Amniotic epithelial cell (primary cell): ENCODE measurements at regions not wholly inside any gene's neighbourhood (a gene's known extent, or its start where the extent isn't known, plus 50 kb on each side); places are given as distances from the start of the nearest gene placed in this dataset.

Source experiments
- DNase-seq: peaks from one replicate; pipeline ENCODE4 v3.0.0-alpha.2; 2010; ENCODE audit warnings: low read depth

GRCh38 chr18:41353777-41354528, 601.1 kb upstream of the PIK3C3 start:
- DNase-seq = no peak

DNA sequence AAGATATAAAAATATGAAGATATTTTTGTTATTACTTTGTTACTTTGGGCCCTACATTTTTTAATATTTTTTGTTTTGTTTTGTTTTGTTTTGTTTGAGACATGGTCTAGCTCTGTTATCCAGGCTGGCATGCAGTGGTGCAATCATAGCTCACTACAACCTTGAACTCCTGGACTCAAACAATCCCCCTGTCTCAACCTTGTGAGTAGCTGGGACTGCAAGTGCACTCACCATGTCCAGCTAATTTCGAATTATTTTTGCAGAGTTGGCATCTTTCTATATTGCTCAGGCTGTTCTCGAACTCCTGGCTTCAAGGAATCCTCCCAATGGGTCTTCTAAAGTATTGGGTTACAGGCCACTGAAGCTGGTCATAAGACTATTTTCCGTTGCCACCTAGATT, 603.6 kb upstream of the PIK3C3 start:
- DNase-seq = no peak

- DNase-seq = peak; percentile 92
Observed at GRCh38 chr18:41347057-41347456, 608.0 kb upstream of the PIK3C3 start.

GRCh38 chr18:41343808-41344207, 611.2 kb upstream of the PIK3C3 start:
- DNase-seq = no peak

- DNase-seq = no peak
Observed at GRCh38 chr18:41338341-41338740, 616.7 kb upstream of the PIK3C3 start.

GRCh38 chr18:41331661-41332060, 623.4 kb upstream of the PIK3C3 start:
- no peak for DNase-seq

DNA sequence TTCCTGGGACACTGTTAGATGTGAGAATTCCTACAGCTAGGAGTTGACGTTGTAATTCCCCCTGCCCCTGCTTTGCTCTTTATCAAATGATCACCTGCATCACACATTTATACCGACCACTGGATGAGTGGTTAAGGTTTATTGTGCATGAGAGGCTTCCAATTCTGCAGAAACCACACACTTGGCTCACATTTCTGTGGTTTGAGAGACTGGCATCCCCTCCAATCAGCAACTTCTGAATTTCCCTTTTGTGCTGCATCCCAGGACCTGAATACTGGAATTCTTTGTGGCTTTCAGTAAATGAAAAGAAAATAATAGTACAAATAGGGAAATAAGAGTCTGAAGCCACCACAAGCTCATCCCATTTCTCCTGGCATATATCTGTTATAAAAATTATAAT, 628.7 kb upstream of the PIK3C3 start:
- DNase-seq = peak; percentile 86

DNA sequence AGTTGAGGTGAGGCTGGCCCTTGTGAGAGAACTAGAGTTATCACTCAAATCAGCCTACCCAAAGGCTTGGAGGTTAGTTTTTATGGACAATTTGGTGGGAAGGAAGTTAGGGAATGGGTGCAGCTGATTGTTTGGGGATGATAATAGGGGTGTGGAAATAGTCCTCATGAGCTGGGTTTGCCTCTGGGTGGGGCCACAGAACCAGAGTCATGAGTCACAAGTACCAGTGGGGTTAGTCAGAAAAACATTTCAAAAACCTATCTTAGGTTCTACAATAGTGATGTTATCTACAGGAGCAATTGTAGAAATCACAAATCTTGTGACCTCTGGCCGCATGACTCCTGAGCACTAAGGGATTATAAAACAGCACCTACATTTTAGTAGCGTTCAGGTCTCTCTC, 630.1 kb upstream of the PIK3C3 start:
- peak; percentile 63 for DNase-seq

DNA sequence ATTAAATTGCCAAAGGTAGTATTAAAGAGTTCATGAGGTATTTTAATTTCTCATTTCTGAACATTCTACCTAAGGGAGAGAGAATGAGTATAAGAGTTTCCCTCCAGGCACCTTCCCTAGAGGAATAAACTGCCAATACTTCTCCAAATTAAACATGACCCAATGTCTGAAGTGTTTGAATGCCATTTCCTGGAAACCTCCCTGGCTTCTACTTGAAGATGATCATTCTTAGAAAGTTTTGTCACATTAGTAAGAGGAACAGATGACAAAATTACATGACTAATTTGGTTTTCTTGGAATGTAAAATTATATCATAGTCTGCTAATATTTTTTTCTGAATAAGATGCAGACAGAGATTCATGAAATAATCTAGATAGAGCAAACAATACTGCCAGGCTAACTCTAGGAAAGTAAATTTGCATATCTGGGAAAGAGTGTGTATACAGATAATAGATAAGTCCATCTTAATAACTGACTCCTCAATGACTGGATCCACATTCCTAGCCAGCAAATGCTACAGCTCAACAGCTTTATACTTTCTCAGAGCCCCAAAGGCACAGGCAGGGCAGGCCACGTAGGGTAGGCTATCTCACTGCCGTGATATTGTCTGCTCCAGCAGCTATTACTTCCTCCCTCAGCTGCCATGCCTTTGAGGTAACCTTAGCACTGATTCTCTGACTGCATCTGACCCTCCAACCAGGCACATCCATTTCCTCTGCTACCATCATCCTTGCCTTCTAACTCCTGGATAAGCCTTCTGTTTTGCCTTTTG, 630.8 kb upstream of the PIK3C3 start:
- no peak for DNase-seq

DNA sequence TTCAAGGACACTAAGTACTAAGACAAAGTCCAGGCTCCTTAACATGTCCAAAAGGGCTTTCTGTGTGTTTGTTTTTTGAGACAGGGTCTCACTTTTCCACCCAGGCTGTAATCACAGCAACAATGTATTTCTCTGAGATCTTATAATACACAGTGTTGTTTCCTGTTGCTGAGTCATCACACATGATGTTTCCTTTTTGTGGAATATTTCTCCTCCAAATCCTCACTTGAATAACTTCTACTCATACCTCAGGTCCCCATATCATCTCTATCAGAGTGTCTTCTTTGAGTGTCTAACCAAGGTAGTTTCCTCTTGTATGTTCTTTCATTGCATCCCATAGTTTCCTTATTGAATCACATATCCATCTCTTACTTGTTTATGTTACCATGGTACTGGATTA, 632.0 kb upstream of the PIK3C3 start:
- peak; percentile 22 for DNase-seq

DNA sequence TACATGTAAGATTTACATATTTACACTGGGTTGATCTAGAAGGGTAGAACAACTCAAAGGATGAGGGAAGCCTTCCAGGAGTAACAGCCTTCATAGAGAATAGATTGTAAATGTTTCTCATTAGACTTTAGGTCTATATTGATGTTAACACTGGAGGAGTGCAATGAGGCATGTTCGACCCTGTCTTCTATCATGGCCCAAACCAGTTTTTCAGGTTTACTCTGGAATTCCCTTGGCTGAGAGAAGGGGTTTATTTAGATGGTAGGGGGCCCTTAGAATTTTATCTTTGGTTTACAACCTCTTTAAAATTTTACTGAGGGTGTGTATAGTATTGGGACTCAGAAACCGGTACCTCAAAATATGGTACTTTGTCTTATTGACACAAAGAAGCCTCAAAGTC, 634.9 kb upstream of the PIK3C3 start:
- DNase-seq = no peak

- no peak for DNase-seq
Observed at GRCh38 chr18:41315134-41315533, 639.9 kb upstream of the PIK3C3 start.

DNA sequence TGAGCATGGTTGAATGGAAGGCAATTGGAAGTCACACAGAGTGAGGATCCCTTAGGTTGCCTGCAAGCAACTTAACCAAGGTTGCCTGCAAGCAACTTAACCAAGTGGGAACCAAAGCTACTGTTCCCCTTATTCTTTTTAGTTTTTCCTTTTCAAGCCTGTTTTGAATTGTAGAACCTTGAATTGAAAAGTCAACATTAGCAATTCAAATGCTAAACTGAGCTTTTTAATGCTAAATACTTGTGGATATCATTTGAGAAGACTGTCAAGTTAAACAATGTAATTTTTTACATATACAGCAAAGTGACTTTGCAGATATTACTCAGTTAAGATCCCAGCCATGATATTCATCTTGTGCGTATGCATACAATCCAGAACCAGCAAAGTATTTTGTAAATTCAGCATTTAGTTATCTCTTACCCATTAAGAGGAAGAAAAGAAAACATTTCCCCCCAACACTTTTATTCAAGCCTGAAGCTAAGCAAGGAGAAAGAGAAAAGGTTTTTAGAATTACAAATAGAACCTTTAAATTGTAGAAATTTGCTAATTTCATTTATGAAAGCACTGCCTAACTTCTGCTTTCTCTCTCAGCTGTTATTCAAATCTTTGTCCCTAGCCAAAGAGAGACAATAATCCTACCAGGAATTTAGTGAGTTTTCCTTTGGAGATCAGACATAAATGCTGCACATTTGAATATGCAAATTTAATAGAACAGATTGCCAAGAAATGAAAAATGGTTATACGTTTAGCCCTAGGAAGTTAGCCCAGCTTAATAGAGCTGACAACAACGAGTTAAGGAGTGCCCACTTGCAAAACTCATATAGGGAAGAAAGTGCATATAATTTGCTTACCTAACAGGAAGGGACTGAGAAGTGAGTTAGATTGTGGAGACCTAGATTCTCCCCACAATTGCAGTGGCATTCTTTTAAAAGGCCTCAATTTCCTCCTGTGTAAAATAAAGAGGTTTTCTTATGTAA, 643.2 kb upstream of the PIK3C3 start:
- no peak for DNase-seq

GRCh38 chr18:41297740-41298139, 657.3 kb upstream of the PIK3C3 start:
- DNase-seq = no peak

DNA sequence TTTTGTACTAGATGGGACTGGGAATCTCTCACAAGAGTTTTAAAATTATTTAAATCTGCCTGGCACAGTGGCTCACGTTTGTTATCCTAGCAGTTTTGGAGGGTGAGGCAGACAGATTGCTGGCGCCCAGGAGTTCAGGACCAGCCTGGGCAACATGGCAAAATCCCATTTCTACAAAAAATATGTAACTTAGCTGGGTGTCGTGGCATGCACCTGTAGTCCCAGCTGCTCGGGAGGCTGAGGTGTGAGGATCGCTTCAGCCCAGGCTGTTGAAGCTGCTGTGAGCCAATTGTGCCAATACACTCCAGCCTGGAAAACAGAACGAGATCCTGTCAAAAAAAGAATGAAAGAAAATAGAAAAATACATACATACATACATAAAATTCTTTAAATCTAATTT, 685.7 kb upstream of the PIK3C3 start:
- DNase-seq = no peak

- DNase-seq = no peak
Observed at GRCh38 chr18:41268271-41268670, 686.8 kb upstream of the PIK3C3 start.

DNA sequence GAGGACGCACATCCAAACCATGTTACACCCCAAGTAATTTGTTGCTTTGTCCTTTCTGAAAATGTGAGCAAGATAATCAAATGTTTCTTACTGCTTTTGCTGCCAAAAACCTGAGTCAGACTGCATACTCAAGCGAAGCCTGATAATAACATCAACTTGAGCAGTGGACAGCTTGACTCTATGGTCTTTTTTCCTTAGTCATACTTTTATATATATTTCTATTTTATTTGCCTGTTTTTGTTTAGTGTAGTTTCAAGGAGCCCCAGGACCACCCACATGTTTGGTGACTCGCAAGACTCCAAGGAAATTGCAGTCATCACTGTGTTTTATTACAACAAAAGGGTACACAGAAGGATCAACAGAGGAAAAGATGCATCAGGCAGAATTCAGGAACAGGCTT, 688.4 kb upstream of the PIK3C3 start:
- DNase-seq = peak; percentile 88

DNA sequence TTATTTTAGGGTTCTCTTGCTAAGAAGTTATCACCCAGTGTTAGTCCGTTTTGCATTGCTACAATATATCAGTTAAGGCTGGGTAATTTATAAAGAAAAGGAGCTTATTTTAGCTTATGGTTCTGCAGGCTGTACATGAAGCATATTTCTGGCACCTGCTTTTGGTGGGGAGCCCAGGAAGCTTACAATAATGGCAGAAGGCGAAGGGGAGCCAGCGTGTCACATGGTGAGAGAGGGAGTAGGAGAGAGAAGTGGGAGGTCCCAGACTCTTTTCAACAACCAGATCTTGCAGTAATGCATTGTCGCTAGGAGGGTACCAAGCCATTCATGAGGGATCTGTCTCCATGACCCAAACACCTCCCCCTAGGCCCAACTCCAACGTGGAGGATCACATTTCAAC, 688.8 kb upstream of the PIK3C3 start:
- DNase-seq = no peak

- DNase-seq = peak; percentile 57
Observed at GRCh38 chr18:41265047-41265446, 690.0 kb upstream of the PIK3C3 start.

- no peak for DNase-seq
Observed at GRCh38 chr18:41263956-41264355, 691.1 kb upstream of the PIK3C3 start.

DNA sequence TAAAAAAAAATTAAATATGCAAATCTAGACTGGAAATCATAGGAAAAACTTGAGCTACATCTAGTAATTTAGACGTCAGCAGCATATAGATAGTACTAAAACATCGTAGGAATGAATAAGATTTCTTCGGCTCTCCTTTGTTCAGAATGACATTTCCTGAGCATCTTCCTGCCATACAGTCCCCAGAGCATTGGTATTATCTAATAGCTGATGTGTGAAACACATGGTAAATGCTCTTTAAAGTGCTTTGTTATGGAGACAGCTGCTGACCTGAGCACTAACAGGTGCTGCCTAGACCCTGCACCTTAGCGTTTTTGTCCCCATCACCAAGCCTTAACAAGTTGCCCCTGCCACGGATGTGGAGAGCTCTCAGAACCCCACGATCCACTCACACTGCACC, 692.3 kb upstream of the PIK3C3 start:
- no peak for DNase-seq

DNA sequence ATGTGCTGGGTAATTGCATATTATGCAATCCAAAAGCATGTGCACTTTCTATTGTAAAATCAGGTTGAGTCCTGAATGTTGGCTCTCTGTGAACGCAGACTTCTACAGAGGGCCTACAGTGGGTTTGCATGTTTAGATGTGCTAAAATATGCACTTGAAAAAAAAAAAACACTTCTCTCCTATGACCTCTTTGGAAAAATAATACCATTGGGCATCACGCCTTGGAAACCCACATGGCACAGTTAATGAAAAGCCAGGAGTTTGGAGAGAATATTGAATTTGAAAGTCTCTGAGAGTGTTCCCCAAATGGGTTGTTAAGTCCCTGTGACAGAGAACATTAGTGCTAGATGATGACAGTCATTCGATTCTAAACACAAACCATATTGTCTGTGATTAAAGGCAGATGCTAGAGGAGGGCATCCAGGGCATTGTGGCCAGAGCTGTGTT, 710.4 kb upstream of the PIK3C3 start:
- DNase-seq = no peak
